ENCODE measurements at regions not wholly inside any gene's neighbourhood (a gene's known extent, or its start where the extent isn't known, plus 50 kb on each side); places are given as distances from the start of the nearest gene placed in this dataset.

DNA sequence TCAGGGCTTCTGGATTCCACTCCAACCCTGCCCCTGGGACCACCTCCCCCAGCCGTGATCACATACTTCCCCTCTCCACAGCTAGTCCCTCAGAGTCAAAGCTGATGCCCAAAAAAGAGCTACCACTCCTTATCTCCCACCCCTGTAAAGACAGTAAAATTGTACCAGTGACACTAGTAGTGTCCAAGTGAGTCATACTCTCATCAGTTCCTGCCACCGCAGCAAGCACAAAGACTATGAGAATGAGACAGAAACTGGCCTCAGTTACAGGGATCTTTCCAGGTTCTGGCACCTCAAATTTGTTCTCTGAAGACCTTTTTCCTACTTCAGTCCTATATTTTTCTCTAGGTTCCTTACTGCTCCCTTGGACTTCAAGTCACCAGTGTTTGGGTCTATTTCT lies 144.2 kb downstream of the SPRY2 start:
- H4K20me1 ChIP-seq (ENCODE audit: insufficient read depth, low read length): no peaks in the 10 kb centered on the region
- no peak overlapping the region for H3K4me2 ChIP-seq (ENCODE audit: insufficient read depth, low read length)
- H3K27ac ChIP-seq (ENCODE audit: low read depth, low read length): no peak overlapping the region
- TF ChIP-seq CTCF (IDR thresholded peaks at IDR 0.05; ENCODE audit: extremely low read depth, low read depth, low read length): no peak
- no peaks in the 10 kb centered on the region for H3K9me3 ChIP-seq (ENCODE audit: low read depth, low read length)
- no peak overlapping the region for H3K4me3 ChIP-seq (ENCODE audit: insufficient read depth, low read length)
- no peaks in the 10 kb centered on the region for H3K27me3 ChIP-seq (ENCODE audit: insufficient read depth, low read length)
- H3K36me3 ChIP-seq (ENCODE audit: insufficient read depth, low read length): no peaks in the 10 kb centered on the region
- no peaks in the 10 kb centered on the region for H3K79me2 ChIP-seq (ENCODE audit: insufficient read depth, low read length)
- H2AFZ ChIP-seq (ENCODE audit: low read length): peak overlapping the region; percentile 40
- DNase-seq (ENCODE audit: insufficient read length, low spot score, missing footprints): no peak
- peaks cover 5% of the 10 kb centered on the region for H3K4me1 ChIP-seq (ENCODE audit: insufficient read depth, low read length)

GRCh38 chr13:80195649-80196048 lies 145.3 kb downstream of the SPRY2 start:
- H3K79me2 ChIP-seq (ENCODE audit: insufficient read depth, low read length): no peaks in the 10 kb centered on the region
- H3K4me2 ChIP-seq (ENCODE audit: insufficient read depth, low read length): no peak overlapping the region
- no peak overlapping the region for H2AFZ ChIP-seq (ENCODE audit: low read length)
- no peaks in the 10 kb centered on the region for H4K20me1 ChIP-seq (ENCODE audit: insufficient read depth, low read length)
- no peaks in the 10 kb centered on the region for H3K27me3 ChIP-seq (ENCODE audit: insufficient read depth, low read length)
- no peak for DNase-seq (ENCODE audit: insufficient read length, low spot score, missing footprints)
- no peak for TF ChIP-seq CTCF (IDR thresholded peaks at IDR 0.05; ENCODE audit: extremely low read depth, low read depth, low read length)
- H3K4me1 ChIP-seq (ENCODE audit: insufficient read depth, low read length): peaks cover 5% of the 10 kb centered on the region
- H3K4me3 ChIP-seq (ENCODE audit: insufficient read depth, low read length): no peak overlapping the region
- no peak overlapping the region for H3K27ac ChIP-seq (ENCODE audit: low read depth, low read length)
- H3K9me3 ChIP-seq (ENCODE audit: low read depth, low read length): no peaks in the 10 kb centered on the region
- H3K36me3 ChIP-seq (ENCODE audit: insufficient read depth, low read length): no peaks in the 10 kb centered on the region

DNA sequence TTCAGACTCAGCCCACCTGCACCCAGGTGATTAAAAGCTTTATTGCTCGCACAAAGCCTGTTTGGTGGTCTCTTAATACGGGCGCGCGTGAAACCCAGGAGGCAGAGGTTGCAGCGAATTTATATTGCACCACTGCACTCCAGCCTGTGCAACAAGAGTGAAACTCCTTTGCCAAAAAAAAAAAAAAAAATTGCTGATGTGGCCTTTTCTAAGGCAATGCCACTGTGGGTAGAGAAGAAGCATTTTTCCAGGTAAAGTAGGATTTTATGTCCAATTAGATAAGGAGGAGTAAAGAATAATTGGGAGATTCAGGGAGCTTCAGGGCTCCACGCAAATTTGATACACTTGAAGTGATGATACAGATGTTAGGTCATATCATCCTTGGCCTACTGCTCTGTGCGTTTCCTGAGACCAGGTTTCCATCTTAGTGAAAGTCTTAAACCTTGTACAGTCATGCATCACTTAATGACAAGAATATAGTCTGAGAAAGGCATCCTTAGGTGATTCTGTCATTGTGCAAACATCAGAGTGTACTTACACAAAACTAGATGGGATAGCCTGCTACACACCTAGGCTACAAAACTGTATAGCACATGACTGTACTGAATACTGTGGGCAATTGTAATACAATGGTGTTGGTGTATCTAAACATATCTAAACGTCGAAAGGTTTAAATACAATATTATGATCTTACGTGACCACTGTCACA lies 150.9 kb downstream of the SPRY2 start:
- H3K4me2 ChIP-seq (ENCODE audit: insufficient read depth, low read length): no peak overlapping the region
- H3K4me3 ChIP-seq (ENCODE audit: insufficient read depth, low read length): no peak overlapping the region
- no peak overlapping the region for H3K27ac ChIP-seq (ENCODE audit: low read depth, low read length)
- no peaks in the 10 kb centered on the region for H3K36me3 ChIP-seq (ENCODE audit: insufficient read depth, low read length)
- H3K9me3 ChIP-seq (ENCODE audit: low read depth, low read length): no peaks in the 10 kb centered on the region
- no peak for TF ChIP-seq CTCF (IDR thresholded peaks at IDR 0.05; ENCODE audit: extremely low read depth, low read depth, low read length)
- no peaks in the 10 kb centered on the region for H3K4me1 ChIP-seq (ENCODE audit: insufficient read depth, low read length)
- no peaks in the 10 kb centered on the region for H3K79me2 ChIP-seq (ENCODE audit: insufficient read depth, low read length)
- no peak overlapping the region for H2AFZ ChIP-seq (ENCODE audit: low read length)
- no peak for DNase-seq (ENCODE audit: insufficient read length, low spot score, missing footprints)
- H4K20me1 ChIP-seq (ENCODE audit: insufficient read depth, low read length): no peaks in the 10 kb centered on the region
- H3K27me3 ChIP-seq (ENCODE audit: insufficient read depth, low read length): no peaks in the 10 kb centered on the region

DNA sequence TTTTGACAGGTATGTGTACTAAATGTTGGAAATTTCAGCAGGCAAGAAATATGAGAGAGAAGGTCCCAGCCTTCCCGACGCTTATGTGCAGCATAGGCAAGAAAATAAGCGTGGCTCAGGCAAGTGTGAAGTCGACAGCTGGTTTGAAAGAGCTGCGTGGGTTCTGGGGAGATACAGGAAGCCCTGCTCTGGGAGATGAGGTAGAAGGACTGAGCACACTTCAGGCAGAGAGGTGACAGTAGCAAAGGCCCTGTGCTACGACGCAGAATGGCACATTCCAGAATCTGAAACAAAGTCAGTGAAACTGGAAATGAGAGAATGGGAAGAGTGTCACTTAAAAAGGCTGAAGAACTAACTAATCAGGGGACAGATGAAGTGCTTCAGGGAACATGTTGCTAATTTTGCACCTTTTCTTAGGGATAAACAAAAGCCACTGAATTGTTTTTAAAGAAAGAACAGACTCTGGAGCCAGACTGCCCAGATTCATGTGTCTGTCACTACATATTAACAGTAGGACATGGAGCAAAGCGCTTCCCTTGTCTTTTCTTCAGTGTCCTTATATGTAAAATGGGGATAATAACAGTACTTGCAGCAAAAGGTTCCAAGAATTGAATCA lies 160.1 kb downstream of the SPRY2 start:
- H3K79me2 ChIP-seq (ENCODE audit: insufficient read depth, low read length): no peaks in the 10 kb centered on the region
- no peaks in the 10 kb centered on the region for H3K36me3 ChIP-seq (ENCODE audit: insufficient read depth, low read length)
- no peak for TF ChIP-seq CTCF (IDR thresholded peaks at IDR 0.05; ENCODE audit: extremely low read depth, low read depth, low read length)
- no peak overlapping the region for H3K27ac ChIP-seq (ENCODE audit: low read depth, low read length)
- H2AFZ ChIP-seq (ENCODE audit: low read length): peak overlapping the region; percentile 40
- no peak overlapping the region for H3K4me2 ChIP-seq (ENCODE audit: insufficient read depth, low read length)
- H3K9me3 ChIP-seq (ENCODE audit: low read depth, low read length): no peaks in the 10 kb centered on the region
- no peak for DNase-seq (ENCODE audit: insufficient read length, low spot score, missing footprints)
- H3K4me1 ChIP-seq (ENCODE audit: insufficient read depth, low read length): no peaks in the 10 kb centered on the region
- H3K4me3 ChIP-seq (ENCODE audit: insufficient read depth, low read length): no peak overlapping the region
- H3K27me3 ChIP-seq (ENCODE audit: insufficient read depth, low read length): no peaks in the 10 kb centered on the region
- no peaks in the 10 kb centered on the region for H4K20me1 ChIP-seq (ENCODE audit: insufficient read depth, low read length)
